ENCODE measurements at regions not wholly inside any gene's neighbourhood (a gene's known extent, or its start where the extent isn't known, plus 50 kb on each side); places are given as distances from the start of the nearest gene placed in this dataset.

- no peak for TF ChIP-seq FOXJ3 (CRISPR knock-in tag; IDR thresholded peaks at IDR 0.05; ENCODE audit: borderline replicate concordance)
- no peak for TF ChIP-seq ZNF416 (CRISPR knock-in tag; IDR thresholded peaks at IDR 0.05)
- no peak for TF ChIP-seq RELA (CRISPR knock-in tag; IDR thresholded peaks at IDR 0.05; ENCODE audit: borderline replicate concordance)
- TF ChIP-seq, protein P1, sequence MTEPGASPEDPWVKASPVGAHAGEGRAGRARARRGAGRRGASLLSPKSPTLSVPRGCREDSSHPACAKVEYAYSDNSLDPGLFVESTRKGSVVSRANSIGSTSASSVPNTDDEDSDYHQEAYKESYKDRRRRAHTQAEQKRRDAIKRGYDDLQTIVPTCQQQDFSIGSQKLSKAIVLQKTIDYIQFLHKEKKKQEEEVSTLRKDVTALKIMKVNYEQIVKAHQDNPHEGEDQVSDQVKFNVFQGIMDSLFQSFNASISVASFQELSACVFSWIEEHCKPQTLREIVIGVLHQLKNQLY (CRISPR knock-in tag; IDR thresholded peaks at IDR 0.05), result no peak
- no peak for TF ChIP-seq USF1 (CRISPR knock-in tag; IDR thresholded peaks at IDR 0.05)
- TF ChIP-seq ZNF263 (CRISPR knock-in tag; IDR thresholded peaks at IDR 0.05; ENCODE audit: low read depth), result no peak
- no peak for TF ChIP-seq GTF2I (CRISPR knock-in tag; conservative IDR thresholded peaks at IDR 0.05)
- no peak for TF ChIP-seq FOXK1 (CRISPR knock-in tag; IDR thresholded peaks at IDR 0.05)
- no peak for TF ChIP-seq ZNF671 (CRISPR knock-in tag; IDR thresholded peaks at IDR 0.05)
- no peak for TF ChIP-seq CBFB (CRISPR knock-in tag; IDR thresholded peaks at IDR 0.05; ENCODE audit: low read depth)
These were observed 304.2 kb downstream of the CDC14C start (continued) for GRCh38 chr7:49228426-49229098.

GRCh38 chr7:49229246-49229645 is 304.9 kb downstream of the CDC14C start:
- peak overlapping the region; percentile 84; the same call in 1 of the 2 replicates for H3K27ac Mint-ChIP-seq
- CTCF ChIA-PET, result no interaction called here
- no peaks in the 10 kb centered on the region for H3K27me3 Mint-ChIP-seq (ENCODE audit: low read depth)
- ATAC-seq (peak; percentile 52), DNase-seq (ENCODE audit: low spot score) (no peak)
- peaks cover 18% of the 10 kb centered on the region for H3K9me3 Mint-ChIP-seq
- H3K4me3 Mint-ChIP-seq, result no peak overlapping the region
- no peaks in the 10 kb centered on the region; the same call in 1 of the 2 replicates for H3K36me3 Mint-ChIP-seq
- H3K4me1 Mint-ChIP-seq, result peaks cover 17% of the 10 kb centered on the region
- POLR2A ChIA-PET, result no interaction called here
- TF ChIP-seq, protein P2, sequence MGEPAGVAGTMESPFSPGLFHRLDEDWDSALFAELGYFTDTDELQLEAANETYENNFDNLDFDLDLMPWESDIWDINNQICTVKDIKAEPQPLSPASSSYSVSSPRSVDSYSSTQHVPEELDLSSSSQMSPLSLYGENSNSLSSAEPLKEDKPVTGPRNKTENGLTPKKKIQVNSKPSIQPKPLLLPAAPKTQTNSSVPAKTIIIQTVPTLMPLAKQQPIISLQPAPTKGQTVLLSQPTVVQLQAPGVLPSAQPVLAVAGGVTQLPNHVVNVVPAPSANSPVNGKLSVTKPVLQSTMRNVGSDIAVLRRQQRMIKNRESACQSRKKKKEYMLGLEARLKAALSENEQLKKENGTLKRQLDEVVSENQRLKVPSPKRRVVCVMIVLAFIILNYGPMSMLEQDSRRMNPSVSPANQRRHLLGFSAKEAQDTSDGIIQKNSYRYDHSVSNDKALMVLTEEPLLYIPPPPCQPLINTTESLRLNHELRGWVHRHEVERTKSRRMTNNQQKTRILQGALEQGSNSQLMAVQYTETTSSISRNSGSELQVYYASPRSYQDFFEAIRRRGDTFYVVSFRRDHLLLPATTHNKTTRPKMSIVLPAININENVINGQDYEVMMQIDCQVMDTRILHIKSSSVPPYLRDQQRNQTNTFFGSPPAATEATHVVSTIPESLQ (CRISPR knock-in tag; IDR thresholded peaks at IDR 0.05), result no peak
- TF ChIP-seq RELA (CRISPR knock-in tag; IDR thresholded peaks at IDR 0.05; ENCODE audit: borderline replicate concordance) (no peak), FOXK1 (CRISPR knock-in tag; IDR thresholded peaks at IDR 0.05) (no peak), ATF1 (CRISPR knock-in tag; IDR thresholded peaks at IDR 0.05) (no peak), ZBTB43 (CRISPR knock-in tag; IDR thresholded peaks at IDR 0.05) (no peak), ZNF138 (CRISPR knock-in tag; conservative IDR thresholded peaks at IDR 0.05) (no peak), ESRRA (CRISPR knock-in tag; IDR thresholded peaks at IDR 0.05; ENCODE audit: borderline replicate concordance) (no peak), ZNF425 (CRISPR knock-in tag; conservative IDR thresholded peaks at IDR 0.05) (no peak), ZNF219 (CRISPR knock-in tag; IDR thresholded peaks at IDR 0.05; ENCODE audit: borderline replicate concordance) (no peak), MYBL2 (CRISPR knock-in tag; IDR thresholded peaks at IDR 0.05) (no peak), E2F5 (CRISPR knock-in tag; IDR thresholded peaks at IDR 0.05) (no peak), PRRX2 (CRISPR knock-in tag; IDR thresholded peaks at IDR 0.05) (no peak), GRHL2 (CRISPR knock-in tag; IDR thresholded peaks at IDR 0.05; ENCODE audit: insufficient replicate concordance, severe bottlenecking) (no peak)
- TF ChIP-seq, protein P3, sequence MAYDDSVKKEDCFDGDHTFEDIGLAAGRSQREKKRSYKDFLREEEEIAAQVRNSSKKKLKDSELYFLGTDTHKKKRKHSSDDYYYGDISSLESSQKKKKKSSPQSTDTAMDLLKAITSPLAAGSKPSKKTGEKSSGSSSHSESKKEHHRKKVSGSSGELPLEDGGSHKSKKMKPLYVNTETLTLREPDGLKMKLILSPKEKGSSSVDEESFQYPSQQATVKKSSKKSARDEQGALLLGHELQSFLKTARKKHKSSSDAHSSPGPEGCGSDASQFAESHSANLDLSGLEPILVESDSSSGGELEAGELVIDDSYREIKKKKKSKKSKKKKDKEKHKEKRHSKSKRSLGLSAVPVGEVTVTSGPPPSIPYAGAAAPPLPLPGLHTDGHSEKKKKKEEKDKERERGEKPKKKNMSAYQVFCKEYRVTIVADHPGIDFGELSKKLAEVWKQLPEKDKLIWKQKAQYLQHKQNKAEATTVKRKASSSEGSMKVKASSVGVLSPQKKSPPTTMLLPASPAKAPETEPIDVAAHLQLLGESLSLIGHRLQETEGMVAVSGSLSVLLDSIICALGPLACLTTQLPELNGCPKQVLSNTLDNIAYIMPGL (CRISPR knock-in tag; IDR thresholded peaks at IDR 0.05), result no peak
- TF ChIP-seq, protein P4, sequence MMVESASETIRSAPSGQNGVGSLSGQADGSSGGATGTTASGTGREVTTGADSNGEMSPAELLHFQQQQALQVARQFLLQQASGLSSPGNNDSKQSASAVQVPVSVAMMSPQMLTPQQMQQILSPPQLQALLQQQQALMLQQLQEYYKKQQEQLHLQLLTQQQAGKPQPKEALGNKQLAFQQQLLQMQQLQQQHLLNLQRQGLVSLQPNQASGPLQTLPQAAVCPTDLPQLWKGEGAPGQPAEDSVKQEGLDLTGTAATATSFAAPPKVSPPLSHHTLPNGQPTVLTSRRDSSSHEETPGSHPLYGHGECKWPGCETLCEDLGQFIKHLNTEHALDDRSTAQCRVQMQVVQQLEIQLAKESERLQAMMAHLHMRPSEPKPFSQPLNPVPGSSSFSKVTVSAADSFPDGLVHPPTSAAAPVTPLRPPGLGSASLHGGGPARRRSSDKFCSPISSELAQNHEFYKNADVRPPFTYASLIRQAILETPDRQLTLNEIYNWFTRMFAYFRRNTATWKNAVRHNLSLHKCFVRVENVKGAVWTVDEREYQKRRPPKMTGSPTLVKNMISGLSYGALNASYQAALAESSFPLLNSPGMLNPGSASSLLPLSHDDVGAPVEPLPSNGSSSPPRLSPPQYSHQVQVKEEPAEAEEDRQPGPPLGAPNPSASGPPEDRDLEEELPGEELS (CRISPR knock-in tag; IDR thresholded peaks at IDR 0.05), result no peak
